Calu3 (cell line): ENCODE measurements at regions not wholly inside any gene's neighbourhood (a gene's known extent, or its start where the extent isn't known, plus 50 kb on each side); places are given as distances from the start of the nearest gene placed in this dataset.

Source experiments
- BruUV-seq: library from RNA; stranded (reverse); fragments of 400-500 nt; replicated peaks from 2 replicates; lab custom pipeline; 2021; lab: Mats Ljungman, UMichigan
- CTCF ChIA-PET: fragments of 300-600 bp; sonication (Branson Sonifier 250); formaldehyde crosslinking; loops from one replicate; lab custom pipeline; 2022; ENCODE audit warnings: antibody characterized with exemption; lab: Charles Lee
- DNase-seq: peaks from one replicate; pipeline ENCODE4 v3.0.0; 2022
- H3K27ac Mint-ChIP-seq: one replicate; pipeline ENCODE4 v1.8.0; 2022; ENCODE audit warnings: mixed read lengths; ENCODE audit not compliant: unreplicated experiment
- H3K27me3 Mint-ChIP-seq: one replicate; pipeline ENCODE4 v1.8.0; 2022; ENCODE audit warnings: mixed read lengths; ENCODE audit not compliant: unreplicated experiment
- H3K36me3 Mint-ChIP-seq: one replicate; pipeline ENCODE4 v1.8.0; 2022; ENCODE audit warnings: mild to moderate bottlenecking, moderate library complexity, mixed read lengths; ENCODE audit not compliant: insufficient read depth, unreplicated experiment
- H3K4me1 Mint-ChIP-seq: one replicate; pipeline ENCODE4 v1.8.0; 2022; ENCODE audit warnings: mild to moderate bottlenecking, low read depth, mixed read lengths; ENCODE audit not compliant: unreplicated experiment
- H3K4me3 Mint-ChIP-seq: one replicate; pipeline ENCODE4 v1.8.0; 2022; ENCODE audit warnings: mild to moderate bottlenecking, low read depth, moderate library complexity, mixed read lengths; ENCODE audit not compliant: unreplicated experiment
- H3K9me3 Mint-ChIP-seq: one replicate; pipeline ENCODE4 v1.8.0; 2022; ENCODE audit warnings: low read depth, mixed read lengths; ENCODE audit not compliant: unreplicated experiment
- CTCF ChIP-seq: fragments of 200-600 bp; IDR thresholded peaks from one replicate; pipeline ENCODE4 v1.8.0; 2022; ENCODE audit warnings: antibody characterized with exemption; ENCODE audit not compliant: unreplicated experiment
- intact Hi-C: fragments of 100-400 bp; cut with micrococcal nuclease; formaldehyde crosslinking; loops from one replicate; pipeline ENCODE4 v1.10.0; 2022; ENCODE audit not compliant: unreplicated experiment

- Mint-ChIP-seq H3K4me1 (no peaks in the 10 kb centered on the region), H3K27ac (no peak overlapping the region), H3K4me3 (no peak overlapping the region), H3K27me3 (no peaks in the 10 kb centered on the region), H3K36me3 (no peaks in the 10 kb centered on the region), H3K9me3 (peaks cover 10% of the 10 kb centered on the region)
- intact Hi-C loops, result no loop called here
- CTCF ChIA-PET, result no interaction called here
- TF ChIP-seq CTCF, result no peak
- DNase-seq, result no peak
- no TSS peak for BruUV-seq
These were observed 778.0 kb upstream of the AUTS2 start for GRCh38 chr7:68820321-68820720.

GRCh38 chr7:68821846-68822245 lies 776.4 kb upstream of the AUTS2 start:
- H3K36me3 Mint-ChIP-seq, result no peaks in the 10 kb centered on the region
- H3K4me3 Mint-ChIP-seq, result no peak overlapping the region

GRCh38 chr7:68823996-68824780 lies 774.1 kb upstream of the AUTS2 start:
- no TSS peak for BruUV-seq
- peaks cover 2% of the 10 kb centered on the region for H3K9me3 Mint-ChIP-seq
- no peaks in the 10 kb centered on the region for H3K36me3 Mint-ChIP-seq
- H3K4me3 Mint-ChIP-seq, result no peak overlapping the region
- CTCF ChIA-PET, result no interaction called here
- H3K27me3 Mint-ChIP-seq, result no peaks in the 10 kb centered on the region
- H3K4me1 Mint-ChIP-seq, result no peaks in the 10 kb centered on the region
- DNase-seq, result no peak
- H3K27ac Mint-ChIP-seq, result no peak overlapping the region
- TF ChIP-seq CTCF, result no peak
- intact Hi-C loops, result no loop called here

More at GRCh38 chr7:68821846-68822245, 776.4 kb upstream of the AUTS2 start:
- H3K27ac Mint-ChIP-seq, result no peak overlapping the region
- intact Hi-C loops, result no loop called here
- peaks cover 6% of the 10 kb centered on the region for H3K9me3 Mint-ChIP-seq
- H3K4me1 Mint-ChIP-seq, result no peaks in the 10 kb centered on the region
- CTCF ChIA-PET, result no interaction called here
- DNase-seq, result no peak
- BruUV-seq, result no TSS peak
- no peaks in the 10 kb centered on the region for H3K27me3 Mint-ChIP-seq
- no peak for TF ChIP-seq CTCF

- H3K27ac Mint-ChIP-seq, result no peak overlapping the region
- H3K4me1 Mint-ChIP-seq, result no peaks in the 10 kb centered on the region
- H3K36me3 Mint-ChIP-seq, result no peaks in the 10 kb centered on the region
- no peak for DNase-seq
- peaks cover 10% of the 10 kb centered on the region for H3K9me3 Mint-ChIP-seq
- CTCF ChIA-PET, result interaction anchor here (0.6 kb wide), 1 partner anchor 1876 kb away, joined by 3 read pairs; no protein-coding TSS in a partner anchor
- no TSS peak for BruUV-seq
- no peaks in the 10 kb centered on the region for H3K27me3 Mint-ChIP-seq
- intact Hi-C loops, result no loop called here
- no peak for TF ChIP-seq CTCF
- no peak overlapping the region for H3K4me3 Mint-ChIP-seq
These were observed 769.7 kb upstream of the AUTS2 start for GRCh38 chr7:68828575-68828974.
